MM.1S (cell line): ENCODE measurements at regions not wholly inside any gene's neighbourhood (a gene's known extent, or its start where the extent isn't known, plus 50 kb on each side); places are given as distances from the start of the nearest gene placed in this dataset.

Experiments
- DNase-seq: peaks from one replicate; pipeline ENCODE4 v3.0.0-alpha.2; 2015
- H2AFZ ChIP-seq: fragments of 300-600 bp; sonication (generic); 2 replicates; pipeline ENCODE4 v1.6.0; 2016; ENCODE audit warnings: antibody characterized with exemption, low read length
- H3F3A ChIP-seq: fragments of 300-600 bp; sonication (generic); 2 replicates; pipeline ENCODE4 v1.6.1; 2016; ENCODE audit warnings: mild to moderate bottlenecking, antibody characterized with exemption, low read length, moderate library complexity, mixed read lengths; ENCODE audit not compliant: insufficient read depth
- H3K27ac ChIP-seq: fragments of 300-600 bp; sonication (generic); 2 replicates; pipeline ENCODE4 v1.5.1; 2016; ENCODE audit warnings: mild to moderate bottlenecking, low read length
- H3K27me3 ChIP-seq: fragments of 300-600 bp; sonication (generic); replicated peaks from 2 replicates; pipeline ENCODE4 v1.6.0; 2016; ENCODE audit warnings: low read length; ENCODE audit not compliant: insufficient read depth
- H3K36me3 ChIP-seq: fragments of 300-600 bp; sonication (generic); replicated peaks from 2 replicates; pipeline ENCODE4 v1.6.1; 2016; ENCODE audit warnings: mild to moderate bottlenecking, low read length, mixed read lengths; ENCODE audit not compliant: insufficient read depth
- H3K4me1 ChIP-seq: fragments of 300-600 bp; sonication (generic); 2 replicates; pipeline ENCODE4 v1.6.1; 2016; ENCODE audit warnings: low read length, mixed read lengths
- H3K4me2 ChIP-seq: fragments of 300-600 bp; sonication (generic); 2 replicates; pipeline ENCODE4 v1.6.0; 2016; ENCODE audit warnings: low read depth, low read length
- H3K4me3 ChIP-seq: fragments of 300-600 bp; sonication (generic); 2 replicates; pipeline ENCODE4 v1.5.1; 2016; ENCODE audit warnings: low read length, mixed read lengths
- H3K79me2 ChIP-seq: fragments of 300-600 bp; sonication (generic); 2 replicates; pipeline ENCODE4 v1.6.1; 2016; ENCODE audit warnings: mixed run types, low read length, mixed read lengths
- H3K9ac ChIP-seq: fragments of 300-600 bp; sonication (generic); 2 replicates; pipeline ENCODE4 v1.6.1; 2016; ENCODE audit warnings: low read length, mixed read lengths
- H3K9me2 ChIP-seq: fragments of 300-600 bp; sonication (generic); replicated peaks from 2 replicates; pipeline ENCODE4 v1.6.1; 2016; ENCODE audit warnings: mild to moderate bottlenecking, low read length, mixed read lengths; ENCODE audit not compliant: insufficient read depth
- H3K9me3 ChIP-seq: fragments of 300-600 bp; sonication (generic); replicated peaks from 2 replicates; pipeline ENCODE4 v1.6.1; 2016; ENCODE audit warnings: mild to moderate bottlenecking, low read length, mixed read lengths; ENCODE audit not compliant: insufficient read depth
- H4K20me1 ChIP-seq: fragments of 300-600 bp; sonication (generic); 2 replicates; pipeline ENCODE4 v1.6.1; 2016; ENCODE audit warnings: mild to moderate bottlenecking, low read length, moderate library complexity, mixed read lengths; ENCODE audit not compliant: insufficient read depth
- CTCF ChIP-seq: fragments of 300-600 bp; sonication (generic); IDR thresholded peaks from 2 replicates; pipeline ENCODE4 v1.5.1; 2016; ENCODE audit warnings: antibody characterized with exemption, low read length, mixed read lengths
- EZH2 ChIP-seq: fragments of 300-600 bp; sonication (generic); optimal IDR thresholded peaks from 2 replicates; pipeline ENCODE3; 2017; ENCODE audit warnings: low read depth, mild to moderate bottlenecking, antibody characterized with exemption, low read length, mixed read lengths
- EZH2phosphoT487 ChIP-seq: fragments of 300-600 bp; sonication (generic); IDR thresholded peaks from 2 replicates; pipeline ENCODE4 v1.6.1; 2018; ENCODE audit warnings: antibody characterized with exemption, low read length

GRCh38 chr7:156158693-156159092, 346.4 kb upstream of the SHH start:
- no peaks in the 10 kb centered on the region for H3K4me1 ChIP-seq
- no peak overlapping the region for H3K4me2 ChIP-seq
- H3F3A ChIP-seq: no peaks in the 10 kb centered on the region
- no peak overlapping the region for H2AFZ ChIP-seq
- no peaks in the 10 kb centered on the region for H3K79me2 ChIP-seq
- H3K9me2 ChIP-seq: no peaks in the 10 kb centered on the region
- no peaks in the 10 kb centered on the region for H3K36me3 ChIP-seq
- H3K27me3 ChIP-seq: peaks cover 41% of the 10 kb centered on the region
- no peak overlapping the region for H3K4me3 ChIP-seq
- TF ChIP-seq CTCF (no peak), EZH2 (no peak), EZH2phosphoT487 (no peak)
- no peak for DNase-seq
- no peaks in the 10 kb centered on the region for H4K20me1 ChIP-seq
- H3K9me3 ChIP-seq: no peaks in the 10 kb centered on the region
- no peak overlapping the region for H3K27ac ChIP-seq
- H3K9ac ChIP-seq: no peak overlapping the region

- no peaks in the 10 kb centered on the region for H4K20me1 ChIP-seq
- H3K36me3 ChIP-seq: no peaks in the 10 kb centered on the region
- peaks cover 41% of the 10 kb centered on the region for H3K27me3 ChIP-seq
- H3K9me2 ChIP-seq: no peaks in the 10 kb centered on the region
- H3K9me3 ChIP-seq: no peaks in the 10 kb centered on the region
- H3K4me3 ChIP-seq: no peak overlapping the region
- no peaks in the 10 kb centered on the region for H3K79me2 ChIP-seq
- no peak overlapping the region for H3K9ac ChIP-seq
- no peak overlapping the region for H3K4me2 ChIP-seq
- H3K4me1 ChIP-seq: no peaks in the 10 kb centered on the region
- H3F3A ChIP-seq: no peaks in the 10 kb centered on the region
- H2AFZ ChIP-seq: no peak overlapping the region
- no peak for TF ChIP-seq CTCF
- no peak for TF ChIP-seq EZH2
- no peak for TF ChIP-seq EZH2phosphoT487
- DNase-seq: no peak
- no peak overlapping the region for H3K27ac ChIP-seq
These were observed 345.9 kb upstream of the SHH start for GRCh38 chr7:156158213-156158612.

GRCh38 chr7:156157409-156158012, 345.2 kb upstream of the SHH start:
- H3K27ac ChIP-seq: no peak overlapping the region
- no peak overlapping the region for H3K4me3 ChIP-seq
- H4K20me1 ChIP-seq: no peaks in the 10 kb centered on the region
- H3K4me1 ChIP-seq: no peaks in the 10 kb centered on the region
- H3F3A ChIP-seq: no peaks in the 10 kb centered on the region
- no peaks in the 10 kb centered on the region for H3K9me2 ChIP-seq
- peaks cover 38% of the 10 kb centered on the region for H3K27me3 ChIP-seq
- no peaks in the 10 kb centered on the region for H3K36me3 ChIP-seq
- DNase-seq: no peak
- H3K79me2 ChIP-seq: no peaks in the 10 kb centered on the region
- H3K9me3 ChIP-seq: no peaks in the 10 kb centered on the region
- H3K4me2 ChIP-seq: no peak overlapping the region
- H3K9ac ChIP-seq: no peak overlapping the region
- no peak for TF ChIP-seq EZH2phosphoT487
- TF ChIP-seq EZH2: no peak
- no peak for TF ChIP-seq CTCF
- no peak overlapping the region for H2AFZ ChIP-seq
